NB4 (cell line): ENCODE measurements at regions not wholly inside any gene's neighbourhood (a gene's known extent, or its start where the extent isn't known, plus 50 kb on each side); places are given as distances from the start of the nearest gene placed in this dataset.

ENCODE experiments used
- DNase-seq: peaks from one replicate; pipeline ENCODE4 v3.0.0; 2010; ENCODE audit warnings: low read depth
- H3K4me3 ChIP-seq: one replicate; pipeline ENCODE4 v1.5.1; 2011; ENCODE audit warnings: mild to moderate bottlenecking, low read depth, low read length, moderate library complexity
- MAX ChIP-seq: IDR thresholded peaks from 2 replicates; pipeline ENCODE4 v1.6.1; 2011; ENCODE audit warnings: low read depth, low read length
- MYC ChIP-seq: IDR thresholded peaks from 2 replicates; pipeline ENCODE4 v1.6.1; 2011; ENCODE audit warnings: low read depth, low read length
- POLR2A ChIP-seq: IDR thresholded peaks from 2 replicates; pipeline ENCODE4 v1.6.1; 2011; ENCODE audit warnings: mild to moderate bottlenecking; ENCODE audit not compliant: insufficient read length; ENCODE audit errors: extremely low read depth
- TF ChIP-seq, protein P1 (sequence below): IDR thresholded peaks from one replicate; pipeline ENCODE4 v1.5.1; 2012; ENCODE audit warnings: low read depth, low read length

GRCh38 chr4:4601803-4602369, 60.0 kb upstream of the STX18 start:
- DNase-seq = no peak
- no peak overlapping the region for H3K4me3 ChIP-seq
- TF ChIP-seq, protein P1, sequence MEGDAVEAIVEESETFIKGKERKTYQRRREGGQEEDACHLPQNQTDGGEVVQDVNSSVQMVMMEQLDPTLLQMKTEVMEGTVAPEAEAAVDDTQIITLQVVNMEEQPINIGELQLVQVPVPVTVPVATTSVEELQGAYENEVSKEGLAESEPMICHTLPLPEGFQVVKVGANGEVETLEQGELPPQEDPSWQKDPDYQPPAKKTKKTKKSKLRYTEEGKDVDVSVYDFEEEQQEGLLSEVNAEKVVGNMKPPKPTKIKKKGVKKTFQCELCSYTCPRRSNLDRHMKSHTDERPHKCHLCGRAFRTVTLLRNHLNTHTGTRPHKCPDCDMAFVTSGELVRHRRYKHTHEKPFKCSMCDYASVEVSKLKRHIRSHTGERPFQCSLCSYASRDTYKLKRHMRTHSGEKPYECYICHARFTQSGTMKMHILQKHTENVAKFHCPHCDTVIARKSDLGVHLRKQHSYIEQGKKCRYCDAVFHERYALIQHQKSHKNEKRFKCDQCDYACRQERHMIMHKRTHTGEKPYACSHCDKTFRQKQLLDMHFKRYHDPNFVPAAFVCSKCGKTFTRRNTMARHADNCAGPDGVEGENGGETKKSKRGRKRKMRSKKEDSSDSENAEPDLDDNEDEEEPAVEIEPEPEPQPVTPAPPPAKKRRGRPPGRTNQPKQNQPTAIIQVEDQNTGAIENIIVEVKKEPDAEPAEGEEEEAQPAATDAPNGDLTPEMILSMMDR = no peak
- no peak for TF ChIP-seq MYC
- no peak for TF ChIP-seq MAX
- TF ChIP-seq POLR2A = no peak

GRCh38 chr4:4599481-4600275, 57.8 kb upstream of the STX18 start:
- TF ChIP-seq, protein P1 = no peak
- TF ChIP-seq MYC (no peak), POLR2A (no peak), MAX (no peak)
- no peak for DNase-seq
- no peak overlapping the region for H3K4me3 ChIP-seq

DNA sequence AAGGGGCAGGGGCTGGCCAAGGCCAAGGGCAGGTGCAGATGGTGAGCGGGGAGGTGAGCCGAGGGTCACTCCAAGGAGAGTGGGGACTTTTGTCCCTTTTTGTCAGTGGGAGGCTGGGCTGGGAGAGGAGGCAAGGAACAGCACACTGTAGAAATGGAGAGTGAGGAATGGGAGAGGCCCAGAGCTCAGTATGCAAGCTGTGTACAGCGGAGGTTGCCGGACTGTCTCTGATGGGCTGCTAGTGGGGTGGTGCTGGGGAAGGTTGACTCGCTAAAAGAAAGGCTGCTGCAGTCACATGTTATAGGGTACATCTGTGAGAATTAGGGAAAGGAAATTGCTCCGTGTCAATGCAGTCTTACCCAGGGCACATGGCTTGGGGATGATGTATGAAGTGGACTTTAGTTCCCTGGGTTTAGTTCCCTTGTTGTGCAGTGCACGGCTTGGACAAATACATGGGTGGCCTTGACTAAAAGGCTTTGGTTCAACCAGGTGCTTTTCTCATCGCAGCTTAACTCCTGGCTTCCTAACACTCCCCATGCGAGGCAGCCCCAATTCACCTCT, 57.1 kb upstream of the STX18 start:
- no peak overlapping the region for H3K4me3 ChIP-seq
- no peak for DNase-seq
- no peak for TF ChIP-seq MAX
- TF ChIP-seq, protein P1 = no peak
- TF ChIP-seq POLR2A = no peak
- no peak for TF ChIP-seq MYC

DNA sequence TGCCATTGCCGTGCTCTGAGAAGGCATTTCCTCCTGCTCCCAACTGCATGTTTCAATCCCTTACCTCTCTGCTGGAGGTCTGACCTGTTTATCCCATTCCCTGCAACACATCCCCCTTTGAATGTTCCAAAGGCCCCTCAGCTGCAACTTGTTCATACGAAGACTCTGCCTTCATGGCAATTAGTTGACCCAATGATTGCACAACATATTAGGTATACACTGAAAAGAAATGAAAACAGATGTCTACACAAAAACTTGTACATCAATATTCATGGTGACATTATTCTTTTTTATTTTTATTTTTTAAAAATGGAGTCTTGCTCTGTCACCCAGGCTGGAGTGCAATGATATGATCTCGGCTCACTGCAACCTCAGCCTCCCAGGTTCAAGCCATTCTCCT, 54.9 kb upstream of the STX18 start:
- no peak for DNase-seq
- no peak for TF ChIP-seq MAX
- no peak for TF ChIP-seq MYC
- TF ChIP-seq, protein P1 = no peak
- TF ChIP-seq POLR2A = no peak
- H3K4me3 ChIP-seq = no peak overlapping the region

DNA sequence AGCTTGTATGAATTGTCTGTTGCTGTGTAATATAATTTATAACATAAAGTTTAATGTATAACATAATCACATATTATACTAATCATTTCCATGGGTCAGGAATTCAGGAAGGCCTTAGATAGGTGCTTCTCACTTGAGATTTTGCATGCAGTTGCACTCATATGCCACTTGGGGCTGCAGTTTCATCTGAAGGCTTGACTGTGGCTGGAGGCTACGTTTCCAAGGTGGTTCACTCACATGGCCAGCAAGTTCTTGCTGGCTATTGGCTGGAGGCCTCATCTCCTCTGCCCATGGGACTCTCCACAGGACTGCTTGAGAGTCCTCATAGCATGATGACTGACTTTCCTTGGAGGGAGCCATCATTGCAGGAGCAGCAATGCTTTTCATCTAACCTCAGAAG, 53.4 kb upstream of the STX18 start:
- H3K4me3 ChIP-seq = no peak overlapping the region
- peak; percentile 34 for DNase-seq
- TF ChIP-seq, protein P1 = peak; percentile 33
- no peak for TF ChIP-seq MAX
